ENCODE measurements at regions not wholly inside any gene's neighbourhood (a gene's known extent, or its start where the extent isn't known, plus 50 kb on each side); places are given as distances from the start of the nearest gene placed in this dataset.

DNA sequence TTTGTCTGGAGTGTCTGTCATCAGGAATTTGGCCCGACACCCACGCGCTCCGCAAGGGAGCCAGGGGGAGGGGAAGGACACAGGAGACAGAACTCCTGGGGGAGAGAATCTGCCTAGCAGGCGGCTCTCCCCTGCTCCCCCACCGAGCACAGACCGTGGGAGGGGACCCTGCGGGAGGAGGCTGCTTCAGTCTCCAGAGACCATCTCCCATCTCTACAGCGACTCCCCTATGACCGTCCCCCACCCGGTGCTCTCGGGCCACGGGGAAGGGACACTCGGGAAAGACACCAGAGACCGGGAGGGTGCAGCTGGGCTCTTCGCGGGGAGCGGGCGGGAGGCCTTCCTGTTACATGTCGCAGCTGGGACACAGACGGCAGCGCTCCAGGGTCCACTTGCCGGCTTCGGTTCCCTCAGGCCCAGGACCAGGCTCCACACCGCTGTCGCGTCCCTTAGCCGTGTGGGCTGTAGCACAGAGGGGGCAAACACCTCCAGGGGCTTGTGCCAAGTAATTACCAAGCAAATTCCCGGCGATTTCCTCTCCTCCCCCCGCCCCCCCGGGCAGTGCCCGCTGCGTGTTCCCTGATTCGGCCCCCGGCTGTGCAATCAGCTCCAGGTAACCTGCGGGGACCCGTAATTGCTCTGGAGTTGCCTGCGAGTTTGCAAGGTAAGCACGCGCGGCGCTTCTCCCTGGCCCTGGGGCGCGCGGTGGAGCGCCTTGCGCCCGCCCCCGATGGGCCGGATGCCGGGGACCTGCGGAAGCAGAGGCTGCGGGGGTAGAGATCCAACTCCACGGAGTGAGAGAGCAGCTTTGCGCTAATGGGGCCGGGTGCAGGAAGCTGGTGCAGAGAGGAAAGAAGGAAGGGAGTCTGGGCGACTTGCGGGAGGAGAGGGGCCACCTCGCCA, 155.1 kb upstream of the CADM1 start:
- Histone ChIP-seq H3K9me3 (no peaks in the 10 kb centered on the region), H3K79me2 (ENCODE audit: insufficient read depth) (no peaks in the 10 kb centered on the region), H3K4me1 (ENCODE audit: control insufficient read depth in 1 of 2, insufficient read depth in 2 of 2, low read depth in 1 of 2, low read length in 1 of 2) (peaks cover 0 to 10% of the 10 kb centered on the region in 2 experiments; a peak in 2 of 4 replicates), H3K9ac (no peak overlapping the region), H3K9me2 (no peaks in the 10 kb centered on the region), H4K20me1 (ENCODE audit: insufficient read depth) (no peaks in the 10 kb centered on the region), H3K4me2 (peak overlapping the region; percentile 24; the same call in 1 of the 2 replicates), H3F3A (replicated peaks; ENCODE audit: insufficient read depth) (no peaks in the 10 kb centered on the region), H3K36me3 (replicated peaks in 1 of 2; ENCODE audit: control insufficient read depth in 1 of 2, insufficient read depth in 2 of 2, low read length in 1 of 2) (no peaks in the 10 kb centered on the region), H3K27me3 (ENCODE audit: insufficient read depth) (no peaks in the 10 kb centered on the region), H2AFZ (ENCODE audit: low read depth) (no peak overlapping the region), H3K4me3 (ENCODE audit: low read depth in 2 of 2, low read length in 1 of 2) (peak overlapping the region in 1 of 2 experiments; percentile 31; a peak in 1 of 4 replicates), H3K27ac (ENCODE audit: low read depth in 2 of 2, low read length in 1 of 2) (no peak overlapping the region; a peak in 1 of 4 replicates)
- 48% methylated on average over 14 of the region's 60 CpGs for WGBS (ENCODE audit: low lambda C conversion rate)
- DNase-seq, result peak; percentile 83
- ChIA-PET POLR2A (interaction anchor here (0.5 kb wide), 1 partner anchor 117 kb away, joined by 5 read pairs; no protein-coding TSS in a partner anchor), CTCF (interaction anchor here (1.0 to 2.5 kb wide), 3 partner anchors 10 to 77 kb away, joined by 3 to 12 read pairs (median 3); no protein-coding TSS in a partner anchor)
- TF ChIP-seq SIN3A (IDR thresholded peaks at IDR 0.05; ENCODE audit: borderline replicate concordance, low read depth, low read length) (no peak), FOXJ3 (CRISPR knock-in tag; IDR thresholded peaks at IDR 0.05) (0 out of 2 replicates have a peak, but pooled peaks have one; percentile 32)

DNA sequence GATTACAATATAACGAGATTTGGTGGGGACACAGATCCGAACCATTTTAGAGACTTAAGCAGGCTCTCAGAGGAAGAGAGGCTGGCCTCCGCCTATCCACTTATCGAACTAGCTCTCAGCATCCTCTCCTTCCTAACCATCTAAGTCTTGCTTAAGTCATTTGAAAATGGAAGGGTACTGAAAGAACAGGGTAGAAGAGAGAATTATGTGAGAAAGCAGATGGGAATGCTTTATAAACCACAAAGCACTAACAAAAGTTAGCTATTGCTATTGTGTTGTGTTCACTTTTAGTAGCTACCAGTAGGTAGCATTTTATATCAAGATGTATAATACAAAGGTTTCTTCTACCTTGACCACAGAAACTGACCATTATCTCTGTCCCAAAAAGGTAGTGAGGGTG, 153.4 kb upstream of the CADM1 start:
- POLR2A ChIA-PET, result no interaction called here
- H3K9me3 ChIP-seq, result no peaks in the 10 kb centered on the region
- DNase-seq, result no peak

More for the DNA sequence above, 153.4 kb upstream of the CADM1 start:
- TF ChIP-seq RCOR1 (IDR thresholded peaks at IDR 0.05; ENCODE audit: low read length), result no peak
- no peak for TF ChIP-seq CHD2 (IDR thresholded peaks at IDR 0.05; ENCODE audit: low read length, partially characterized antibody)
- TF ChIP-seq, protein P1, sequence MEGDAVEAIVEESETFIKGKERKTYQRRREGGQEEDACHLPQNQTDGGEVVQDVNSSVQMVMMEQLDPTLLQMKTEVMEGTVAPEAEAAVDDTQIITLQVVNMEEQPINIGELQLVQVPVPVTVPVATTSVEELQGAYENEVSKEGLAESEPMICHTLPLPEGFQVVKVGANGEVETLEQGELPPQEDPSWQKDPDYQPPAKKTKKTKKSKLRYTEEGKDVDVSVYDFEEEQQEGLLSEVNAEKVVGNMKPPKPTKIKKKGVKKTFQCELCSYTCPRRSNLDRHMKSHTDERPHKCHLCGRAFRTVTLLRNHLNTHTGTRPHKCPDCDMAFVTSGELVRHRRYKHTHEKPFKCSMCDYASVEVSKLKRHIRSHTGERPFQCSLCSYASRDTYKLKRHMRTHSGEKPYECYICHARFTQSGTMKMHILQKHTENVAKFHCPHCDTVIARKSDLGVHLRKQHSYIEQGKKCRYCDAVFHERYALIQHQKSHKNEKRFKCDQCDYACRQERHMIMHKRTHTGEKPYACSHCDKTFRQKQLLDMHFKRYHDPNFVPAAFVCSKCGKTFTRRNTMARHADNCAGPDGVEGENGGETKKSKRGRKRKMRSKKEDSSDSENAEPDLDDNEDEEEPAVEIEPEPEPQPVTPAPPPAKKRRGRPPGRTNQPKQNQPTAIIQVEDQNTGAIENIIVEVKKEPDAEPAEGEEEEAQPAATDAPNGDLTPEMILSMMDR (IDR thresholded peaks at IDR 0.05), result no peak
- no peak for TF ChIP-seq RXRA (IDR thresholded peaks at IDR 0.05; ENCODE audit: borderline replicate concordance, low read depth)
- TF ChIP-seq, protein P2, sequence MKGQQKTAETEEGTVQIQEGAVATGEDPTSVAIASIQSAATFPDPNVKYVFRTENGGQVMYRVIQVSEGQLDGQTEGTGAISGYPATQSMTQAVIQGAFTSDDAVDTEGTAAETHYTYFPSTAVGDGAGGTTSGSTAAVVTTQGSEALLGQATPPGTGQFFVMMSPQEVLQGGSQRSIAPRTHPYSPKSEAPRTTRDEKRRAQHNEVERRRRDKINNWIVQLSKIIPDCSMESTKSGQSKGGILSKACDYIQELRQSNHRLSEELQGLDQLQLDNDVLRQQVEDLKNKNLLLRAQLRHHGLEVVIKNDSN (IDR thresholded peaks at IDR 0.05; ENCODE audit: borderline replicate concordance, low read depth), result no peak
- no peak for TF ChIP-seq SMC3 (IDR thresholded peaks at IDR 0.05; ENCODE audit: low read depth, low read length)
- no peaks in the 10 kb centered on the region for H3K79me2 ChIP-seq (ENCODE audit: insufficient read depth)
- 59% methylated on average over 4 of the region's 4 CpGs for WGBS (ENCODE audit: low lambda C conversion rate)
- peaks cover 0 to 10% of the 10 kb centered on the region in 2 experiments; a peak in 2 of 4 replicates for H3K4me1 ChIP-seq (ENCODE audit: control insufficient read depth in 1 of 2, insufficient read depth in 2 of 2, low read depth in 1 of 2, low read length in 1 of 2)
- no peak overlapping the region for H3K4me3 ChIP-seq (ENCODE audit: low read depth in 2 of 2, low read length in 1 of 2)
- no peak overlapping the region for H2AFZ ChIP-seq (ENCODE audit: low read depth)
- H4K20me1 ChIP-seq (ENCODE audit: insufficient read depth), result no peaks in the 10 kb centered on the region
- CTCF ChIA-PET, result interaction anchor here (1.1 to 2.5 kb wide), 3 partner anchors 8 to 12 kb away, joined by 3 to 12 read pairs (median 3); no protein-coding TSS in a partner anchor
- no peaks in the 10 kb centered on the region for H3K27me3 ChIP-seq (ENCODE audit: insufficient read depth)
- no peak overlapping the region for H3K27ac ChIP-seq (ENCODE audit: low read depth in 2 of 2, low read length in 1 of 2)
- no peak overlapping the region for H3K9ac ChIP-seq
- H3F3A ChIP-seq (replicated peaks; ENCODE audit: insufficient read depth), result no peaks in the 10 kb centered on the region
- H3K36me3 ChIP-seq (replicated peaks in 1 of 2; ENCODE audit: control insufficient read depth in 1 of 2, insufficient read depth in 2 of 2, low read length in 1 of 2), result no peaks in the 10 kb centered on the region
- no peaks in the 10 kb centered on the region for H3K9me2 ChIP-seq
- H3K4me2 ChIP-seq, result no peak overlapping the region

Measured in SK-N-SH (cell line).